GM21717 (cell line): ENCODE measurements at regions not wholly inside any gene's neighbourhood (a gene's known extent, or its start where the extent isn't known, plus 50 kb on each side); places are given as distances from the start of the nearest gene placed in this dataset.

Experiments
- ATAC-seq: cut with Tn5 transposase; IDR thresholded peaks from one replicate; pipeline ENCODE4 v1.9.1; 2021; ENCODE audit warnings: mild to moderate bottlenecking, moderate library complexity; ENCODE audit not compliant: unreplicated experiment

- no peak for ATAC-seq
Observed at GRCh38 chr1:164951508-164951907, 392.5 kb downstream of the PBX1 start.

- ATAC-seq, result no peak
Observed at GRCh38 chr1:164950541-164950986, 391.6 kb downstream of the PBX1 start.

DNA sequence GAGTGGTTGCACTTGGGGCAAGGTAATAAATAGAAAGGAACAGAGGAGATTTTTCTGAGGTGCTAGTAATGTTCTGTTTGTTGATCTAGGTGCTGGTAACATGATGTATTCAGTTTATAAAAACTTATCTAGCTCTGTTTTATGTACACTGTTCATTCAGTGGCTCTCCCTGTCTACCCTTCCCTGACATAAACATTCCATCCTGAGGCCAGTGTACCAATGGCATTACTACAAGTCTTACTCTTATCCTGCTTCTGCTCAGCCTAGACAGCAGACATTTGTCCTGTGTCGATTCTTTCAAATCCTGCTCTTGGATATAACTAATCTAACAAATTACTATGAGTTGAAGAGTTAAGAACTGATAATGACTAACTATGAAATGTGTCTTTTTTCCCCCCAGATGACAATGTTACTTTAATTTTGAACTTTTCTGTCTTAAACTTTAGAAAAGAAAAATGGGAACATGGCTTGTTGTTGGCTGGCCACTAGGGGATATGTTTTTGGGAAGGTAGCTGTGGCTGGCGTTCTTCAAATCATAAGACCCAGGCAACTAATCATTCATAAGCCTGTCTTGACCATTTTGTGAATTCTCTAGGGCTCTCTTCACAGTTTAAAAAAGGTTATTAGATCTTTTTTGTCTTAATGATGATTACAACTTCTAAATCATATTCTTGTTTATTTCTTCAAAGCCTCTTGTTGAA is 390.9 kb downstream of the PBX1 start:
- no peak for ATAC-seq

GRCh38 chr1:164948101-164948500 is 389.1 kb downstream of the PBX1 start:
- no peak for ATAC-seq

- ATAC-seq, result no peak
Observed at GRCh38 chr1:164937291-164937690, 378.3 kb downstream of the PBX1 start.

DNA sequence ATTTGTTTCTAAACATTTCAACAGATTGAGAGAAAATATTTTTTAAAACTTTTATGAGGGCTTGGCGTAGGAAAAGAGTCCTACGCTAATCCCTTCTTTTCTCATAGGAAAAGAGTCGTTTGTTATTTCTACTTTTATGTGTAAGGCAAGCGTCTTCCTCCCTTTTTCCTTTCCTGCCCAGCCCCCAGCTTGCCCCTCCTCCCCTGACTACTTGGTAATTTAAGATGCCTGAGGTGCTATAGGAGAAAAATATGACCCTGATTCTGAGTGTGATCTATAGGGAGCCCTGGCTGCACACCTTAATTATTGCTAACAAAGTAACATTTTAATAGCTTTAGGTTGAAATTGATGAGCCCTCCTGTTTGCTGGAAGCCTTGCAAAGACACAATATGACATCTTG is 373.6 kb downstream of the PBX1 start:
- no peak for ATAC-seq

DNA sequence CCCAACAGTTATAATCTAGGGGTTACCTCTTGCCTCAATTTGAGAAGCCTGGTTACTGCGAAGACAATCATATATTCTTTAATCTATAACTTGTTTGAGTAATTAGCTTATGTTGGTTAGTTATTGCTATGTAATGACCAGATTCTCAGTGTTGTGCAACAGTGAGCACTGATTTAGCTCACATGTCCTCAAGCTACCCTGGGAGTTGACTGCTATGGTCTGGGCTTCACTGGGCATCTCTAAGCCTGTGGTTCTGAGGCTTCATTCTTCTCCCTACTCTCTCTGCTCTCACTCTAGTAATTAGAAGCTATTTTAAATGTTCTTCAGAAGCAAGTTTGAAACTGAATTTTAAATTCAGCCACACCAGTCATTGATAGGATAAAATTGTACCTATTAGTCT is 371.8 kb downstream of the PBX1 start:
- ATAC-seq, result no peak

GRCh38 chr1:164930241-164930640 is 371.3 kb downstream of the PBX1 start:
- ATAC-seq, result no peak

- ATAC-seq, result no peak
Observed at GRCh38 chr1:164928232-164928812, 369.3 kb downstream of the PBX1 start.

- ATAC-seq, result no peak
Observed at GRCh38 chr1:164926107-164926506, 367.1 kb downstream of the PBX1 start.

DNA sequence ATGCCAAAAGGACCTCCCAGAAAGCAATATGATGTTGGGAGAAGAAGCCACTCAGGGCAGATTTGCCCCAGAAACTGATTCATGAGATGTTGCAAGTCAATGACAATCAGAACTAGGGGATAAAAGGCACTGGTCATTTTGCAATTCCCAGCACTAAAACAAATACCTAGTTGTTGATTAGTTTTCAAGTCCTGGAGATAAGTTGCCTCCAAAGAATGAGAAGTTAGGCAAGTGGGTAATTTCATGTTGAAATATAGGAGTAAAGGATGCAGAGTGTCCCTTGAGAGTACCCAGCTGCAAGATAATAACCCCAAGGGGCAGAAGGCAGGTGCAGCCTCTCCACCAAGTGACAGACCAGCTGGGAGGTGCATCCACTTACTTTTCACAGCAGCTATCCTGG is 363.6 kb downstream of the PBX1 start:
- no peak for ATAC-seq

DNA sequence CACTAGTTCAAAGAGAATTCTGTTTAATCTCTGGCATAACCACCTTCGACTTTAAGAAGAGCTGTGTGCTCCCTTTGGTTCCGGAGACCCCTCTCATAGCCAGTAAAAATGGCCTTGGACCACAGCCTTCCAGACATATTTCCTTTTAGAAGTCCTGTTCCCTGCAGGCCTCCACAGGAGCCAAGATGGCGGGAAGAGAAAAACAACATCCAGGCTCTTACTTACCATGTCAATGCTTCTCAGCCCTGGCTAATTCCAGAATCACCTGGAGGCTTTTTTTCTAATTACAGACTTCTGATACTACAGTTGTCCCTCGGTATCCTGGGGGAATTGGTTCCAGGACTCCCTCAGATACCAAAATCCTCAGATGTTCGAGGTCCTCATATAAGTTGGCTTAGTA is 362.5 kb downstream of the PBX1 start:
- no peak for ATAC-seq

- ATAC-seq, result no peak
Observed at GRCh38 chr1:164918140-164918539, 359.2 kb downstream of the PBX1 start.

GRCh38 chr1:164914208-164914607 is 355.2 kb downstream of the PBX1 start:
- no peak for ATAC-seq

DNA sequence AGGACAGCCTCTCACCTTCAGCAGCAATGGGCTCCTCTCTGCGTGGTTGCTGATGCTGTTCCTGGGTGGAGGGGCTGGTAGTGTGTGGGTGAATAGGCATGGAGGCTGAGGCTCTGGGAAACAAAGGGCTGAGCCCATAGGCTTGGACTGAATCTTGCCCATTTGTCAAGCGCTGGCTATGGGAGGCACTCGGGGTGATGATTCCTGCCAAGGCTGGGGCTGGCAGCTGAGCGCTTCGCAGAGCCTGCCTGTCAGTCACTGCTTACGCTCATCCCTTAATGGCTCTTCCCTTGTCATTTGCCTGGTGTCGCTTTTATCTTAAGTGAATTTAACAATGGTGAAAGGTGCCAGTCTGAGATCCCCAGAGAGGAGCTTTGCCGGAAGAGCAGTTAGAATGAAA is 353.3 kb downstream of the PBX1 start:
- no peak for ATAC-seq

DNA sequence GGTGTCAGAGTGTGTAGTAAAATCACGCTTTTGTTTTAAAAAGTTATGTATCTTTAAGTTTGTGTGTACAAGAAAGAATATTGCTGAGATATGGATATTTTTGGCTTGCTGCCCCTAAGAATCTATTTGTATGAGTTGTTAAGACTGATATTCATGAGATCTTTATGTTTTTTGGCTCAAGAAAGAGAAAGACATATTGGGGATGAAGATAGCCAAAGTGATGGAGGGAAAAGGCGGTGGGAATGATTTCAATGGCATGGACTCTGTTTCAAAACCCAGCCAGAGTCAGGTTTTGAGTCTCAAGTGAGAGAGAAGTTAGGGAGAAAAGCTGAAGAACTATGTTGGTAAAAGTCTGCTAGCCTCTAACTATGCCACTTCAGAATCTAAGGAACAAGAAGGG is 351.7 kb downstream of the PBX1 start:
- ATAC-seq, result no peak

GRCh38 chr1:164907666-164908065 is 348.7 kb downstream of the PBX1 start:
- no peak for ATAC-seq

DNA sequence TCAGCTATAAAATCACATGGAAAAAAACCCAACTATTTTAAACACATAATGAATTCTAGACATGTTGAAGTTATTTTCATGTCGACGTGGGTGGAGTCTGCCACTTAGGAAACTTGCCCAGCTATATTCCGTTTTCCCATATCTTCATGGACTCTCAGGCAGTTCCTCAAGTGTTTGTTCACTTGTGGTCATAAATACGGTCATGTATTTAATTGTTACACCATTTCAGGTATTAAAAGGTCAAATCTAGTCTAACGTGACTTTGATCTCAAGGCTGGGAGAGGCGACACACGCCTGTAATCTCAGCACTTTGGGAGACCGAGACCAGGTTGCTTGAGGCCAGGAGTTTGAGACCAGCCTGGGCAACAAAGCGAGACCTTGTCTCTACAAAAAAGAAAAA is 346.9 kb downstream of the PBX1 start:
- no peak for ATAC-seq

- no peak for ATAC-seq
Observed at GRCh38 chr1:164902491-164902890, 343.5 kb downstream of the PBX1 start.
